Posterior vena cava (tissue), 2 donors: ENCODE measurements at regions not wholly inside any gene's neighbourhood (a gene's known extent, or its start where the extent isn't known, plus 50 kb on each side); places are given as distances from the start of the nearest gene placed in this dataset.
"Not testable (repeated sequence)": the region's sequence is repeated elsewhere in the genome, so short reads cannot be mapped to it uniquely, and the experiment has no call there.

Experiments used
- DNase-seq: peaks from one replicate; pipeline ENCODE4 v3.0.0-alpha.2; 2020; ENCODE audit warnings: low spot score
- intact Hi-C, 2 donors: fragments of 100-400 bp; cut with DNase I; formaldehyde crosslinking; loops; one replicate each; pipeline versions ENCODE4 v1.14.1 to v1.14.2; 2022 to 2023
- donor health status: DM: yes; HTN: yes; CAD: no.
- donor health status: DM: yes; HTN: yes; CAD: no.

DNA sequence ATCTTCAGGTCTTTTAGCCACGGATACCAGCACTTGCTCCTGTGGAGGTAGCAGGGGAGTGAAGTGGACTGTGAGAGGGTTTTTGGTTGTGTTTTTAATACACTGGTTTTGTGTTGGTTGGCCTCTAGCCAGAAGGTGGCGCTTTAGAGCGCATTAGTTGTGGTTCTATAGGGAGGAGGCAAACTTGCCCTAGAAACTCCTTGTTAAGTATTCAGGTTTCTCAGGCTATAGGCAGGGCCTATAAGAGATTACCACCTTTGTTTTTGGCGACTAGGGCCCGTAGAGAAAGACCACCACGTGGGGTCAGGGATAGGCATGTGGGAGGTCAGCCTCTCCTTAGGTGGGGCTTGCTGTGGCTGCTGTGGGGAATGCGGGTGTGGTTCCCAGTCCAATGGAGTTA, 221.6 kb upstream of the SPANXN4 start:
- DNase-seq = no peak
- intact Hi-C loops = no loop called here

DNA sequence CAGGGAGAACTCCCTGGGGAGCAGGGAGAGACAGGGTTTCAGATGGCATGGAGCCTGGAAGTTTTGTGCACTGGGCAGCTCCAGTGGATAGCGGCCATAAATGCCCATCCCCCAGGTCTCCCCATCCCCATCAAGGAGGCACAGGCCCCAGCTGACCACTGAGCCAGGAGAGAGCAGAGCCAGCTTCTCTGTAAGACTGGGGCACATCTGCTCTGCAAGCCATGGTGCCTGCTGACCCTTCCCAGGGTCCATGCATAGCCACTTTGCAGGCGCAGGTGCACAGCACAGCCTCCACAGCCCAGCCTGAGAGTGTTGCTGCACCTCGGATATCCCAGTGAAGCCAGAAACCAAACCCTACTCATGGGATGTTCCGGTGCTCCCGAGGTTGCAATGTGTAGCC, 206.3 kb upstream of the SPANXN4 start:
- intact Hi-C loops = no loop called here
- no peak for DNase-seq

DNA sequence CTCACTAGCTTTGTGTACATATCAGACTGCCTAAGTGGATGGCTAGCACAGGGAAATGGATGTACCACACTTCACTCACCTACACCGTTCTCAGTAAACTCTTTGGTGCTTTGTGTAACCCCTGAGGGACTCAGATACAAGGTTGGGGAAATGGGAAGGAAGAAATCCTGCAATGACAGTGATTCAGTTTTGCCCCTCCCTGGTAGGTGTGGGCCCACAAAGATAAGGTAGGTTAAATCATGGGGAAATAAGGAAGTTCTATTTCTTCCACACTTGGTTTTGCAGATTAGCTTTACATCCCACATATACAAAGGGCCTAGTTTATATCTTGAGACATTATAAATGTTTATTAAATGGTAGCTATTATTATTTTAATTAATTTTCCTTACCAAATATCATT, 197.6 kb upstream of the SPANXN4 start:
- DNase-seq = no peak
- intact Hi-C loops = no loop called here

DNA sequence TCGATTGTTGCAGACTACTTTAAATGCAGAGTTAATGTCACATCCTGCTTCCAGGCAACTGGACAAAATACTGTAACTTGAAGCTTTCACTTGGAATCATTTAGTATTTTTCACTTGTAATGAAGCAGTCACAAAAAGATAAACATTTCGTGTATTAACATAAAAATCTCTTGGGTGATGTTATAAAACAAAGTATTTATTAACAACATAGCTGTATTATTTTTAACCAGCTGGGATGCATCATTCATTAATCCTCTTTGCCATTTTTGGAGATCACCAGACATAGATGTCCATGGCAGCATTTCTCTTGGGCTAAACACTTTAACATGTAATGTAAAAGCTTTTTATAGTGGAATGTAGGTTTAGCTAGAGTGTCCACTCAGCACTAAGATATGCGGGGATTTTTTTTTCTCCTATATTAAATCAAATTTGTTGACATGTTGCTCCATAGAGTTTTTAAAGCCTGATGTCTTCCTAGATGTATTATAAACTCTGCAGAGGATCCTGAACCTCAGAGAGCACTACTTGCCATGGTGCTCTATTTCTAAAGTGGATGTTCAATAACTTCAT, 193.7 kb upstream of the SPANXN4 start:
- intact Hi-C loops = no loop called here
- DNase-seq = no peak

DNA sequence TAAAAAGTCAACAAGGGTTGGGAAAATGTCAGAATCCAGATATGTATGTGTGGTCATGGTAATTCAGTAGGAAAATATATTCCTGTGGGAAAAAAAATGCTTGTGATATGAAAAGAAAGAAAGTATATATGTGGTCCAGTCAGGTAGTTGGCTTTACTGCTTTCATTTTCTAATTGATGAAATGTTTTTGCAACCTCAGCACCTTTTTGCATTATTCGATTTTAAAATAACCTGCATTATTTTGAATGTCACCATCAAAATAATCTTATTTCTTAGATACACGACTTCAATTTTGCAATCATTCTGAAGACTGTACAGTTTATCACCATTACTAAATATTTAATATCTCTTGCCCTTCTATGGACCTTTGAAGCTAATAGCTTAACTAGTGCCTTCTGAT, 170.8 kb upstream of the SPANXN4 start:
- DNase-seq = no peak
- intact Hi-C loops = loop anchor here in 1 of 2 donors (1.0 kb wide), 1 partner anchor 21 kb away; no protein-coding TSS in a partner anchor

DNA sequence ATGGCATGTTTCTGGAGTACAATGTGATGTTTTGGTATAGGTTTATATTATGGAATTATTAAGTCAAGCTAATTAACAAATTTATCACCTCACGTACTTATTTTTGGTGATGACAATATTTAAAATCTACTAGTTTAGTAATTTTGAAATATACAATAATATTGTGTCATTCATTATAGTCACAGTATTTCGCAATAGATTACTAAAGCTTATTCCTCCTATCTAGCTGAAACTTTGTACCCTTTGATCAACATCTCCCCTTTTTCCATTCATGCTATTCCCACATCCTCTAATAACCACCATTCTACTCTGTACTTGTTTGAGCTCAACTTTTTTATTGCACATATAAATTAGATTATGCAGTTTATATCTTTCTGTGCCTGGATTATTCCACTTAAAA, 164.8 kb upstream of the SPANXN4 start:
- intact Hi-C loops = no loop called here
- no peak for DNase-seq

DNA sequence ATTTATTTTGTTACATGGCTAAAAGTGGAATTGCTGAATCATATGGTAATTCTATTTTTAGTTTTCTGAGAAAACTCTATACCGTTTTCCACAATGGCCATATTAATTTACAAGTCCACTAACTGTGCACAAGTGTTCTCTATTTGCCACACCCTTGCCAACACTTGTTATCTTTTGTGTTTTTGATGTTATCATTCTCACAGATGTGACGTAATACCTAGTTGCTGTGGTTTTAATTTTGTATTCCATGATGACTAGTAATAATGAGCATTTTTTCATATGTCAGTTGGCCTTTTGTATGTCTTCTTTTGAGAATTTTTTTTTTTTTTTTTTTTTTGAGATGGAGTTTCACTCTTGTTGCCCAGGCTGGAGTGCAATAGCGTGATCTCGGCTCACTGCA, 164.2 kb upstream of the SPANXN4 start:
- no peak for DNase-seq

DNA sequence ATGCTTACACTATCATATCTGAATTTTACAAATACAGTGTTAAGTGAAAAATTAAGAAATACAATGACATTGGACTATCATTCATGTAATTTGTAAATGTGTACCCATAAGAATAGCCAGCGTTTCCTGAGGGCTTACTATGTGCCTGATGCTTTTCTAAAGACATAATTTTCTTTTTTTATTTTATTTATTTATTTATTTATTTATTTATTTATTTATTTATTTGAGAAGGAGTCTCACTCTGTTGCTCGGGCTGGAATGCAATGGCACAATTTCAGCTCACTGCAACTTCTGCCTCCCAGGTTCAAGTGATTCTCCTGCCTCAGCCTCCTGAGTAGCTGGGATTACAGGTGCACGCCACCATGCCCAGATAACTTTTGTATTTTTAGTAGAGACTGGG, 159.5 kb upstream of the SPANXN4 start:
- intact Hi-C loops, DNase-seq: not testable (repeated sequence)

More for the DNA sequence above, 164.2 kb upstream of the SPANXN4 start:
- intact Hi-C loops = no loop called here

DNA sequence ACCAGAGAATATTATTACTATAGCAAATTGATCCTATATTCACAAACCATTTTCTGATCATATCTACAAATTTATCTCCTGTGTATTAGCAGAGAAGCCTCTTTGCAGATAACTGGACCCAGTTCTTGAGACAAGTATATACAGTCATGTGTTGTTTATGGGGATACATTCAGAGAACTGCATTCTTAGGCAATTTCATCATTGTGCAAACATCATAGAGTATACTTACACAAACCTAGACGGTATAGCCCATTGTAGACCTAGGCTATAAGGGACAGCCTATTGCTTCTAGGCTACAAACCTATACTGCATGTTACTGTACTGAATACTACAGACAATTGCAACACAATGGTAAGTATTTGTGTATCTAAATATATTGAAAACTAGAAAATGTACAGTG, 152.5 kb upstream of the SPANXN4 start:
- intact Hi-C loops = no loop called here
- no peak for DNase-seq

DNA sequence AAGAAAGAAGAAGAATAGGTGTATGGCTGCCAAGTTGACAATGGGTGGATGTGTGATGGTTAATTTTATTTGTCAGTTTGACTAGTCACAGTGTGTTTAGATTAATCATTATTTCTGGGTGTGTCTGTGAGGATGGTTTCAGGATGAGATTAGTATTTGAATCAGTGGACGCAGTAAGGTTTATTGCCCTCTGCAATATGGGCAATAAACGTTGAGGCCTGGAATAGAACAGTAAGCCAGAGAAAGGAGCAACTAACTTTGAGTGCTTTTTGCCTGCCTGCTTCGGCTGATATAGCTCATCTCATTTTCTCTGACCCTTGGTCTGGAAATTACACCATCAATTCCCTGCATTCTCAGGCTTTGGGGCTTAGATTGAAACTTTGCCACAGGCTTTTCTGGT, 140.8 kb upstream of the SPANXN4 start:
- intact Hi-C loops = no loop called here

DNA sequence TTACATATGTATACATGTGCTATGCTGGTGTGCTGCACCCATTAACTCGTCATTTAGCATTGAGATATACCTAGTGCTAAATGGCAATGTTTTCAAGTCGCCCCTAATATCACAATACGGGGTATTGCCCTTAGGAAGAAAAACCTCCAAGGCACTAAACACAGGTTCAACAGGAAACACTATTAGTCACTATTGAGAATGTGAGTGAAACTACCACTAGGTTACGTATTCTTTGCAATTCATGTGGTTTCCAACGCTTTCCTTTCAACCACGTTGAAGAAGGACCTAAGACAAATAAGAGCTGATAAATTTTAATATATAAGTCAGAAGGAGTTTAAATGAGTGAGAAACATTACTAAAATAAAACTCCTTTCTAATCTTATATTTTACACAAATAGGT, 134.7 kb upstream of the SPANXN4 start:
- no peak for DNase-seq
- intact Hi-C loops = no loop called here

More for the DNA sequence above, 140.8 kb upstream of the SPANXN4 start:
- no peak for DNase-seq

DNA sequence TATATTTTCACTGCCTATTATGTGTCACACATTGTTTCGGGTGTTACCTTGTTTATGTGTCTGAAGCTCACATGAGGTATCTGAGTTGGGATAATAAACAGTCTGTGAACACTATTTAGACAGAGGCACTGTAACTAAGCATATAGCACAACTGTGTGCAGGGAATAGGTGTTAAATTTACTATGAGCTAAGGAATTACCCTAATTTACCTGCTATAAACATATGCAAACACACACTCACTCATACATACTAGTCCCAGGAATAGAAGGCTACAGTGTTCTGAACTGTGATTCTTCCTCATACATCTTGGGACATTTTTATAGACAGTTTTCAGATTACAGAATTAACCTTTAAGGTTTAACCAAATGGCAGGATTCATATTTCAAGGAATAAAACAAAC, 127.6 kb upstream of the SPANXN4 start:
- intact Hi-C loops = no loop called here
- DNase-seq = no peak

DNA sequence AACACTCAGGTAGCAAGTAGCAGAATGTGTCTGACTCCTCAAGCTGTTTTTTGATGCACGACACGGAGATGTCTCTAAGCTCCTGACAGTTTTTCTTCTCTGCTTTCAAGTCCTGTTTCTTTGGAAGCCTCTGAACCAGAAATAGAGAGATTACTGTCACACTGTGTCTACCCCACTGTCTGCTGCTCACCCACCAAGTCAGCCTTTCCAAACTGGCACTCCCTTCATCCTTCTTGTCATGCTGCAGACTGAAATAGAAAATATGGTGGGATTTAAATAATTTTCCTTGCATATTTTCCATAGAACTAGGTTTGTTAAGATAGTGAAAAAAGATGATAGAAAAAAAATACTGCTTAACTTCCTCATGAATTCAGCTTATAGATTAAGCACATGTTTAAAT, 102.5 kb upstream of the SPANXN4 start:
- intact Hi-C loops = no loop called here
- DNase-seq = no peak

DNA sequence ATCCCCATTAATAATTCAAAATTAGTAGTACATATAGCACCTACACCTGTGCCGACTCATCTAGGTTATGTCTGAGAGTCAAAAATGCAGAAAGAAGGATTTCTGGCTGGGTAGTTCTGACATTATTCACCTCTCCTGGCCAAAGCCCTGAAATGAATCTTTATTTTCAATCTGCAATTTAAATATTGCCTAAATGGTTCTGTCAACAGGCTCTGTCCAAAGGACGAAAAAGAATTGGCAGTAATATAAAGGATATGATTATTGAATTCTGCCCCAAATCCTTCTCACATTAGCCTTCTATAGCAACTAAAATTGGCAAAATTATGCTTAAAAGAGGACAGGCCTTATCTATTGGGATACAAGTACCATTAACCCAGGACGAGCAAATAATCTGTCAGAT, 86.9 kb upstream of the SPANXN4 start:
- intact Hi-C loops = no loop called here

DNA sequence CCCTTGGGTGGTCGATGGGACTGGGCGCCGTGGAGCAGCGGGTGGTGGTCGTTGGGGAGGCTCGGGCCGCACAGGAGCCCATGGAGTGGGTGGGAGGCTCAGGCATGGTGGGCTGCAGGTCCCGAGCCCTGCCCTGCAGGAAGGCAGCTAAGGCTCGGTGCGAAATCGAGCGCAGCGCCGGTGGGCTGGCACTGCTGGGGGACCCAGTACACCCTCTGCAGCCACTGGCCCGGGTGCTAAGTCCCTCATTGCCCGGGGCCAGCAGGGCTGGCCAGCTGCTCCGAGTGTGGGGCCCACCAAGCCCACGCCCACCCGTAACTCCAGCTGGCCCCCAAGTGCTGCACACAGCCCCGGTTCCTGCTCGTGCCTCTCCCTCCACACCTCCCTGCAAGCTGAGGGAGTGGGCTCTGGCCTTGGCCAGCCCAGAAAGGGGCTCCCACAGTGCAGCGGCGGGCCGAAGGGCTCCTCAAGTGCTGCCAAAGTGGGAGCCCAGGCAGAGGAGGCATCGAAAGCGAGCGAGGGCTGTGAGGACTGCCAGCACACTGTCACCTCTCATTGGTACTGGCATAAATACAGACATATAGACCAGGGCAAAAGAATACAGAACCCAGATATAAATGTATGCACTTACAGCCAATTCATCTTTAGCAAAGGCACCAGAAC, 53.5 kb upstream of the SPANXN4 start:
- DNase-seq, intact Hi-C loops: not testable (repeated sequence)

More for the DNA sequence above, 86.9 kb upstream of the SPANXN4 start:
- DNase-seq = no peak
